ENCODE measurements at regions not wholly inside any gene's neighbourhood (a gene's known extent, or its start where the extent isn't known, plus 50 kb on each side); places are given as distances from the start of the nearest gene placed in this dataset.

DNA sequence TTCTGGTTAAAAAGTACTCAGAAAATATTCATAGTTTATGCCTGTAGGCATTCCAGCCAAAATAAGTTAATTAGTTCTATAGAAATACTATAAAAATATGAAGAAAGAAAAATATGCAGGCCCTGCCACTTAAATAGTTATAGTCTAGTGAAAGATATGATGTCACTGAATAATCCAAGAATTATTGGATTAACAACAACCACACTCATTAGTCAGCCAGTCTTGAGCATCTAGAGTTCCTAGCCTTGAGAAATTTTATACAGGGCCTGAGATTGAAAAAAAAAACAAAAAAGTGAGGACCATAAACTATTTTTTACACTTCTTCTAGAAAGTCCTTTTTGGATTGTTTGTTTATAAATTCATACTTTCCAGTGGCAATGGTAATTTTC lies 823.0 kb downstream of the FAT4 start:
- TF ChIP-seq, protein P1, sequence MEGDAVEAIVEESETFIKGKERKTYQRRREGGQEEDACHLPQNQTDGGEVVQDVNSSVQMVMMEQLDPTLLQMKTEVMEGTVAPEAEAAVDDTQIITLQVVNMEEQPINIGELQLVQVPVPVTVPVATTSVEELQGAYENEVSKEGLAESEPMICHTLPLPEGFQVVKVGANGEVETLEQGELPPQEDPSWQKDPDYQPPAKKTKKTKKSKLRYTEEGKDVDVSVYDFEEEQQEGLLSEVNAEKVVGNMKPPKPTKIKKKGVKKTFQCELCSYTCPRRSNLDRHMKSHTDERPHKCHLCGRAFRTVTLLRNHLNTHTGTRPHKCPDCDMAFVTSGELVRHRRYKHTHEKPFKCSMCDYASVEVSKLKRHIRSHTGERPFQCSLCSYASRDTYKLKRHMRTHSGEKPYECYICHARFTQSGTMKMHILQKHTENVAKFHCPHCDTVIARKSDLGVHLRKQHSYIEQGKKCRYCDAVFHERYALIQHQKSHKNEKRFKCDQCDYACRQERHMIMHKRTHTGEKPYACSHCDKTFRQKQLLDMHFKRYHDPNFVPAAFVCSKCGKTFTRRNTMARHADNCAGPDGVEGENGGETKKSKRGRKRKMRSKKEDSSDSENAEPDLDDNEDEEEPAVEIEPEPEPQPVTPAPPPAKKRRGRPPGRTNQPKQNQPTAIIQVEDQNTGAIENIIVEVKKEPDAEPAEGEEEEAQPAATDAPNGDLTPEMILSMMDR (IDR thresholded peaks at IDR 0.05): no peak
- H3K4me3 ChIP-seq: no peak overlapping the region
- intact Hi-C loops (cut with DNase I): no loop called here
- no peaks in the 10 kb centered on the region for H3K27me3 ChIP-seq (ENCODE audit: insufficient read depth in 3 of 3, low read length in 2 of 3)
- ATAC-seq (no peak), DNase-seq (no peak)
- H3K27ac ChIP-seq: no peak overlapping the region
- no peaks in the 10 kb centered on the region for H3K4me1 ChIP-seq
- H3K36me3 ChIP-seq (ENCODE audit: insufficient read depth in 1 of 2, low read depth in 1 of 2): no peaks in the 10 kb centered on the region
- H3K9me3 ChIP-seq: no peaks in the 10 kb centered on the region

DNA sequence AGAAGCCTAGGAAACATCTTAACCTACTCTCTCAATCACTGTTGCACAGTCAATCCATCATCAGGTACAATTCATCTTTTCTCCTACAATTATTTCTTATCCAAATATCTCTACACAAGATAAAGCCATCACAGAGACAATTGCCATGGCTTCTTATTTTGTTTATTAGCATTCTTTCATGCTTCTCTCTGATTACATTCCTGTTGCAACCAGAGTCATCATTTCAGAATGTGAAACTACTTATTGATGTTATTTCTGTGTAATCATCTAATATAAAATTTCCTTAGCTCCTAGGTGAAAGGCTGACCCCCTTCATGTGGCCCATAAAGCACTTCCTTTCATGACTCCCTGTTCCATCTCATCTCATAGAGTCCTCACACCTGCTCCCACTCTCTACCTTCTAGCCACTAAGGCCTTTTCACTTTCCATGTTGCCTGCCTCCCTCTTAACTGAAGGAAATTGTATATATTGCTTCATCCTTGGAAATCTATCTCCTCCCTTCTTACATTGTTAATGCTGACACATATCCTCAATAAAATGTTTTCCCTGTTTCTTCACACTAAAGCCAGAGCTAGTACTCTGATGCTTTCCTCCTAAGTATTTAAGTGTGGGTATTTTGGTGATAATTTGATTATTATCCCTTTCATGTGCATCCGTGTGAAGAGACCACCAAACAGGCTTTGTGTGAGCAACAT lies 829.9 kb downstream of the FAT4 start:
- no peak overlapping the region for H3K4me3 ChIP-seq
- ATAC-seq: no peak
- TF ChIP-seq, protein P1 (IDR thresholded peaks at IDR 0.05): no peak

DNA sequence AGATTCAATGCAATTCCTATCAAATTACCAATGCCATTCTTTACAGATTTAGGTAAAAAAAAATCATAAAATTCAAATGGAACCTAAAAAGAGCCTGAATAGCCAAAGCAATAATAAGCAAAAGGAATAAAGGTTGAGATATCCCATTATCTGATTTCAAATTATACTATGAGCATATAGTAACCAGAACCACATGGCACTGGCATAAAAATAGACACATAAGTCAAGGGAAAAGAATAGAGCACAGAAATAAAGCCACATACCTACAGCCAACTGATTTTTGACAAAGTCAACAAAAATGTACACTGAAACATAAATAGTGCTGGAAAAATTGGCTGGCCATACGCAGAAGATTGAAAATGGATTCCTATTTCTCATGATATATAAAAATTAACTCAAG lies 853.7 kb downstream of the FAT4 start:
- ATAC-seq: no peak
- TF ChIP-seq, protein P1 (IDR thresholded peaks at IDR 0.05): no peak
- no peak for DNase-seq
- Histone ChIP-seq H3K4me3 (no peak overlapping the region), H3K36me3 (ENCODE audit: insufficient read depth in 1 of 2, low read depth in 1 of 2) (no peaks in the 10 kb centered on the region), H3K9me3 (no peaks in the 10 kb centered on the region), H3K4me1 (no peaks in the 10 kb centered on the region), H3K27me3 (ENCODE audit: insufficient read depth in 3 of 3, low read length in 2 of 3) (no peaks in the 10 kb centered on the region), H3K27ac (no peak overlapping the region)
- WGBS, 3 donors: 0 to 87% (median 50%) methylated on average over 1 of the region's 1 CpG
- intact Hi-C loops (cut with DNase I): no loop called here

More for the DNA sequence above, 829.9 kb downstream of the FAT4 start:
- 83 to 97% (median 96%) methylated on average over 1 of the region's 1 CpG for WGBS, 3 donors
- Histone ChIP-seq H3K27ac (no peak overlapping the region), H3K4me1 (no peaks in the 10 kb centered on the region), H3K27me3 (ENCODE audit: insufficient read depth in 3 of 3, low read length in 2 of 3) (no peaks in the 10 kb centered on the region), H3K9me3 (no peaks in the 10 kb centered on the region), H3K36me3 (ENCODE audit: insufficient read depth in 1 of 2, low read depth in 1 of 2) (no peaks in the 10 kb centered on the region)
- no peak for DNase-seq
- intact Hi-C loops (cut with DNase I): no loop called here

DNA sequence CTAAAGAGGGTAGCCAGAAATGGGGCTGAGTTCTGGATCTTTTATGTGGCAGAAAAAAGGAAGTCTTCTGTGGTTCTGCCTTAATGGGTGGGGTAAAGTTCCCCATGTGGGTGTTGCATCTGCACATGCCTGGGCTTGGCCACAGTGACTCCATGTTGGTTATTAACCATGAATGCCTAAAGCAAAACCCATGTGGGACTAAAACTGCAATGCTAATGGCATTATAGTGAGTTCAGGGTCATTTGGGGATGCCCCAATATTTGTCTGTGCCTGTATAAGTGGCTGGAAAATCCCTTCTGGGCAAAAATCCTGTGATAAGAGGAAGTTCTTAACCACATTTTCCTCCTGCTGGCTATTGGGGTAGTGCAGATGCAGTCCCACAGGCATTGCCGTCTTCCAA lies 857.4 kb downstream of the FAT4 start:
- intact Hi-C loops (cut with DNase I): no loop called here
- DNase-seq: no peak
- Histone ChIP-seq H3K9me3 (no peaks in the 10 kb centered on the region), H3K36me3 (ENCODE audit: insufficient read depth in 1 of 2, low read depth in 1 of 2) (no peaks in the 10 kb centered on the region), H3K4me1 (no peaks in the 10 kb centered on the region), H3K27ac (no peak overlapping the region), H3K27me3 (ENCODE audit: insufficient read depth in 3 of 3, low read length in 2 of 3) (no peaks in the 10 kb centered on the region), H3K4me3 (no peak overlapping the region)
- 81 to 96% (median 91%) methylated on average over 1 of the region's 1 CpG for WGBS, 3 donors
- ATAC-seq: no peak
- TF ChIP-seq, protein P1 (IDR thresholded peaks at IDR 0.05): no peak

DNA sequence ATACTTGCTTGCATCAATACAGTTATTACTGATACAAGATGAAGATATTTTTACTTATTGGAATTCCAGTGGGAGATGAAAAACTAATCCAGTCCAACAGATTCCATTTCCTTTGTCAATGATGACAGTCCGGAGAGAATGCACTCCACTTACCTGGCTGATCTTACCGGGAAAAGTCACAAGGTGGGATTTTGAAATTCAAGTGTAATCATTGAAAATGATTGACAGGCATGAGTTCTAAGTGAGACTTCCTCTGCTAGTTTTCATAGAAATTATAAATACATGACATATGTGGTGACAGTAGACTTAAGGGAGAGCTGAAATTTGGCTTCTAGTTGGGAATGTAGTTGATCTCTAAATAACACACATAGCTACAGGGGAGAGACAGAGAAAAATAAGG lies 859.9 kb downstream of the FAT4 start:
- Histone ChIP-seq H3K4me1 (no peaks in the 10 kb centered on the region), H3K4me3 (no peak overlapping the region), H3K27me3 (ENCODE audit: insufficient read depth in 3 of 3, low read length in 2 of 3) (no peaks in the 10 kb centered on the region), H3K27ac (no peak overlapping the region), H3K36me3 (ENCODE audit: insufficient read depth in 1 of 2, low read depth in 1 of 2) (no peaks in the 10 kb centered on the region), H3K9me3 (no peaks in the 10 kb centered on the region)
- ATAC-seq (no peak), DNase-seq (no peak)
- intact Hi-C loops (cut with DNase I): no loop called here
- TF ChIP-seq, protein P1 (IDR thresholded peaks at IDR 0.05): no peak
- WGBS, 3 donors: 92 to 96% (median 95%) methylated on average over 2 of the region's 2 CpGs

Measured in psoas muscle (tissue), 7 donors.